Activated CD4-positive, alpha-beta T cell treated with anti-CD3 and anti-CD28 coated beads, Interleukin-2, amount 50 U/mL, for 16 hours (primary cell): ENCODE measurements at regions not wholly inside any gene's neighbourhood (a gene's known extent, or its start where the extent isn't known, plus 50 kb on each side); places are given as distances from the start of the nearest gene placed in this dataset.
"Not testable (repeated sequence)": the region's sequence is repeated elsewhere in the genome, so short reads cannot be mapped to it uniquely, and the experiment has no call there.

Experiments
- DNase-seq: peaks from one replicate; pipeline ENCODE4 v3.0.0-alpha.2; 2020

GRCh38 chr6:22164236-22164635, 132.6 kb downstream of the PRL start:
- no peak for DNase-seq

- DNase-seq = not testable (repeated sequence)
Observed at GRCh38 chr6:22171006-22171405, 125.8 kb downstream of the PRL start.

GRCh38 chr6:22171885-22172284, 125.0 kb downstream of the PRL start:
- not testable (repeated sequence) for DNase-seq

- DNase-seq = no peak
Observed at GRCh38 chr6:22173311-22173710, 123.5 kb downstream of the PRL start.

- not testable (repeated sequence) for DNase-seq
Observed at GRCh38 chr6:22180250-22180649, 116.6 kb downstream of the PRL start.

- DNase-seq = no peak
Observed at GRCh38 chr6:22184371-22184770, 112.5 kb downstream of the PRL start.

- DNase-seq = no peak
Observed at GRCh38 chr6:22189946-22190345, 106.9 kb downstream of the PRL start.

- DNase-seq = no peak
Observed at GRCh38 chr6:22194188-22194921, 102.5 kb downstream of the PRL start.

- no peak for DNase-seq
Observed at GRCh38 chr6:22199771-22200170, 97.1 kb downstream of the PRL start.

- DNase-seq = no peak
Observed at GRCh38 chr6:22204153-22204552, 92.7 kb downstream of the PRL start.

- DNase-seq = no peak
Observed at GRCh38 chr6:22205266-22205665, 91.6 kb downstream of the PRL start.

- DNase-seq = no peak
Observed at GRCh38 chr6:22206106-22206505, 90.7 kb downstream of the PRL start.

GRCh38 chr6:22208026-22208425, 88.8 kb downstream of the PRL start:
- DNase-seq = no peak

GRCh38 chr6:22214314-22214713, 82.5 kb downstream of the PRL start:
- DNase-seq = no peak

- DNase-seq = not testable (repeated sequence)
Observed at GRCh38 chr6:22215474-22215873, 81.4 kb downstream of the PRL start.

- DNase-seq = no peak
Observed at GRCh38 chr6:22218410-22218809, 78.4 kb downstream of the PRL start.

GRCh38 chr6:22219925-22220324, 76.9 kb downstream of the PRL start:
- DNase-seq = no peak

- no peak for DNase-seq
Observed at GRCh38 chr6:22221211-22221610, 75.6 kb downstream of the PRL start.

- no peak for DNase-seq
Observed at GRCh38 chr6:22221630-22222029, 75.2 kb downstream of the PRL start.

- DNase-seq = no peak
Observed at GRCh38 chr6:22222469-22222868, 74.4 kb downstream of the PRL start.

- no peak for DNase-seq
Observed at GRCh38 chr6:22227824-22228610, 68.8 kb downstream of the PRL start.

- no peak for DNase-seq
Observed at GRCh38 chr6:22231050-22231449, 65.8 kb downstream of the PRL start.

GRCh38 chr6:22231616-22232015, 65.2 kb downstream of the PRL start:
- no peak for DNase-seq

GRCh38 chr6:22236626-22237414, 60.0 kb downstream of the PRL start:
- no peak for DNase-seq
